ENCODE measurements at regions not wholly inside any gene's neighbourhood (a gene's known extent, or its start where the extent isn't known, plus 50 kb on each side); places are given as distances from the start of the nearest gene placed in this dataset.

GRCh38 chr18:22639561-22639960 lies 221.8 kb upstream of the CTAGE1 start:
- TF ChIP-seq REST (IDR thresholded peaks at IDR 0.05; ENCODE audit: insufficient read depth in 1 of 2, low read depth in 2 of 2, low read length in 2 of 2) (no peak), TAF1 (IDR thresholded peaks at IDR 0.05; ENCODE audit: borderline replicate concordance, insufficient read depth, low read length) (no peak), SIN3A (IDR thresholded peaks at IDR 0.05; ENCODE audit: borderline replicate concordance, insufficient read depth, low read length) (no peak), FOXP2 (optimal IDR thresholded peaks at IDR 0.05; ENCODE audit: borderline replicate concordance, extremely low read depth, extremely low read length, insufficient read depth) (no peak), POLR2AphosphoS5 (IDR thresholded peaks at IDR 0.05; ENCODE audit: low read depth, low read length) (no peak)

- TF ChIP-seq REST (IDR thresholded peaks at IDR 0.05; ENCODE audit: insufficient read depth in 1 of 2, low read depth in 2 of 2, low read length in 2 of 2) = no peak
- TF ChIP-seq SIN3A (IDR thresholded peaks at IDR 0.05; ENCODE audit: borderline replicate concordance, insufficient read depth, low read length) = no peak
- no peak for TF ChIP-seq POLR2AphosphoS5 (IDR thresholded peaks at IDR 0.05; ENCODE audit: low read depth, low read length)
- no peak for TF ChIP-seq FOXP2 (optimal IDR thresholded peaks at IDR 0.05; ENCODE audit: borderline replicate concordance, extremely low read depth, extremely low read length, insufficient read depth)
- TF ChIP-seq TAF1 (IDR thresholded peaks at IDR 0.05; ENCODE audit: borderline replicate concordance, insufficient read depth, low read length) = no peak
Measured at GRCh38 chr18:22640281-22640842, 222.6 kb upstream of the CTAGE1 start.

- TF ChIP-seq POLR2AphosphoS5 (IDR thresholded peaks at IDR 0.05; ENCODE audit: low read depth, low read length) (no peak), REST (IDR thresholded peaks at IDR 0.05; ENCODE audit: insufficient read depth in 1 of 2, low read depth in 2 of 2, low read length in 2 of 2) (no peak), SIN3A (IDR thresholded peaks at IDR 0.05; ENCODE audit: borderline replicate concordance, insufficient read depth, low read length) (no peak)
Measured at GRCh38 chr18:22641958-22642357, 224.2 kb upstream of the CTAGE1 start.

- TF ChIP-seq POLR2AphosphoS5 (IDR thresholded peaks at IDR 0.05; ENCODE audit: low read depth, low read length) = no peak
- no peak for TF ChIP-seq REST (IDR thresholded peaks at IDR 0.05; ENCODE audit: insufficient read depth in 1 of 2, low read depth in 2 of 2, low read length in 2 of 2)
Measured at GRCh38 chr18:22643731-22644130, 226.0 kb upstream of the CTAGE1 start.

- no peak for TF ChIP-seq POLR2AphosphoS5 (IDR thresholded peaks at IDR 0.05; ENCODE audit: low read depth, low read length)
- TF ChIP-seq FOXP2 (optimal IDR thresholded peaks at IDR 0.05; ENCODE audit: borderline replicate concordance, extremely low read depth, extremely low read length, insufficient read depth) = no peak
Measured at GRCh38 chr18:22650247-22650646, 232.5 kb upstream of the CTAGE1 start.
